Spleen (tissue), 11 donors: ENCODE measurements at regions not wholly inside any gene's neighbourhood (a gene's known extent, or its start where the extent isn't known, plus 50 kb on each side); places are given as distances from the start of the nearest gene placed in this dataset.

Source experiments
- DNase-seq: peaks from one replicate; pipeline ENCODE4 v3.0.0-alpha.2; 2020
- H3K27ac ChIP-seq, 8 donors: fragments of 200-600 bp; sonication (generic) in 7 of 8; 1 replicate in 4 of 8; 2 replicates in 4 of 8; pipeline versions ENCODE4 v1.5.0 to v1.8.0; 2016 to 2021; ENCODE audit warnings: inconsistent platforms in 4 of 8, mild to moderate bottlenecking in 4 of 8, moderate library complexity in 1 of 8
- H3K27me3 ChIP-seq, 7 donors: fragments of 200-600 bp; sonication (generic) in 6 of 7; replicated peaks in 1 of 7; 1 replicate in 4 of 7; 2 replicates in 3 of 7; pipeline versions ENCODE4 v1.5.0 to v1.8.0; 2016 to 2021; ENCODE audit warnings: inconsistent platforms in 3 of 7, mild to moderate bottlenecking in 1 of 7
- H3K36me3 ChIP-seq, 6 donors: fragments of 200-600 bp; sonication (generic) in 5 of 6; 1 replicate in 4 of 6; 2 replicates in 2 of 6; pipeline versions ENCODE4 v1.5.0 to v1.8.0; 2016 to 2021; ENCODE audit warnings: inconsistent platforms in 2 of 6
- H3K4me1 ChIP-seq, 6 donors: fragments of 200-600 bp; sonication (generic) in 5 of 6; 1 replicate in 3 of 6; 2 replicates in 3 of 6; pipeline versions ENCODE4 v1.5.0 to v1.8.0; 2016 to 2021; ENCODE audit warnings: inconsistent platforms in 3 of 6
- H3K4me3 ChIP-seq, 8 donors: fragments of 200-600 bp; sonication (generic) in 7 of 8; 1 replicate in 4 of 8; 2 replicates in 4 of 8; pipeline versions ENCODE4 v1.5.0 to v1.8.0; 2016 to 2021; ENCODE audit warnings: inconsistent platforms in 4 of 8, mild to moderate bottlenecking in 4 of 8, moderate library complexity in 2 of 8
- H3K9me3 ChIP-seq, 8 donors: fragments of 200-600 bp; sonication (generic) in 7 of 8; 1 replicate in 4 of 8; 2 replicates in 4 of 8; pipeline versions ENCODE4 v1.5.0 to v1.8.0; 2016 to 2021; ENCODE audit warnings: inconsistent platforms in 4 of 8
- CTCF ChIP-seq, 11 experiments: fragments of 200-600 bp in 7 of 11; fragments of 450-650 bp in 4 of 11; sonication (generic) in 4 of 11; IDR thresholded peaks in 8 of 11; conservative IDR thresholded peaks in 3 of 11; 1 replicate in 7 of 11; 2 replicates in 4 of 11; pipeline versions ENCODE4 v1.4.0 to v1.8.0; 2016 to 2021; ENCODE audit warnings: antibody characterized with exemption in 11 of 11, inconsistent platforms in 4 of 11, mild to moderate bottlenecking in 1 of 11
- POLR2A ChIP-seq, 3 donors: fragments of 450-650 bp; IDR thresholded peaks; one replicate each; pipeline ENCODE4 v1.5.1; 2017; ENCODE audit warnings: antibody characterized with exemption in 3 of 3, mild to moderate bottlenecking in 1 of 3
- POLR2AphosphoS5 ChIP-seq, 3 donors: sonication (generic); formaldehyde crosslinking; IDR thresholded peaks; one replicate each; pipeline ENCODE4 v1.5.1; 2017; ENCODE audit warnings: antibody characterized with exemption in 3 of 3
- WGBS, 5 donors: extraction: QIAGEN DNeasy Blood & Tissue Kit in 3 of 5; methylation state at CpG; one replicate each; pipeline versions ENCODE4 v1.1.5 to v1.1.7; 2013 to 2018; 5-methylcytosine and 5-hydroxymethylcytosine counted together
- intact Hi-C: fragments of 100-400 bp; cut with DNase I; formaldehyde crosslinking; loops from one replicate; pipeline ENCODE4 v1.15.0; 2023; ENCODE audit warnings: low total_unique reads
- donor health status: healthy with polysubstance abuse.
- donor health status: DM: no; HTN: no; CAD: no; lungs with moderate emphysema.
- donor health status: DM: no; HTN: no; CAD: no.
- donor health status: Bipolar disorder and iron deficiency.
- donor health status: healthy.
- donor health status: DM: no; HTN: no; CAD: no.
- donor health status: DM: yes; HTN: yes; CAD: no.

DNA sequence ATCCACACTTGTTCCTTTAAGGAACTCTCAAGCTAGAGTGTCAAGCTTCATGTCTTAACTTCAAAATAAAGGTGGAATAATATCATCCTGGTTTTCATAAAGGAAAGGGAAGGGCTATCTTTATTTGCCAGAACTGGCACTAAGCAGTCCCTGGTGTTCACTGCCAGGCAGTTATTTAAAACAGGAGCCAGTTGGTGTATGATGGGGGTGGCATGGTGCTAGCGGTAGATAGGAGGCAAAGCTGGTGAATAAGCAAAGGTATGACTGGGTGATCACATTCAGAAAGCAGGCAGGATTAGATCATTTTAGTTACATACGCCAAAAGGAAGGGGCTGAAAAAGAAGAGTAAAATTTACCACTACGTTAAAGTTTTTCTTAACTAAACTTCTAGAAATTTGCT lies 776.3 kb downstream of the BCL11A start:
- no peak for DNase-seq
- H3K27me3 ChIP-seq, result no peaks in the 10 kb centered on the region
- H3K4me1 ChIP-seq, result no peaks in the 10 kb centered on the region
- H3K36me3 ChIP-seq, result no peaks in the 10 kb centered on the region
- TF ChIP-seq POLR2A (IDR thresholded peaks at IDR 0.05) (no peak), CTCF (IDR thresholded peaks at IDR 0.05 in 8 of 11, conservative IDR thresholded peaks at IDR 0.05 in 3 of 11) (no peak), POLR2AphosphoS5 (IDR thresholded peaks at IDR 0.05) (no peak)
- WGBS, 5 donors, result 79 to 96% (median 95%) methylated on average over 3 of the region's 3 CpGs
- intact Hi-C loops, result no loop called here
- H3K27ac ChIP-seq, result no peak overlapping the region
- H3K9me3 ChIP-seq, result no peaks in the 10 kb centered on the region
- no peak overlapping the region for H3K4me3 ChIP-seq

DNA sequence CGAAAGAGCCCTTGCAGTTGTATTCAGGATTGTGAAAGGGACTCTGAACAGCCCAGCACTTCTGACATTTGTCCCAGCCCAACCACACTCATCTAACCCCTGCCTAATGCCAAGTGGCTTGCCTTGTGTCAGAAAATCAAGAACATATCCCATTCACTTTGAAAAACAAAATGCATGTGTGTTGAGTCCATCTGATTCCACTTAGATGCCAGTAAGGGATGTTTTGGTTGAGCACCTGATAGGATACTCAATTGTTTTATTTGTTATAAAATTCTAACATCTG lies 776.8 kb downstream of the BCL11A start:
- TF ChIP-seq CTCF (IDR thresholded peaks at IDR 0.05 in 8 of 11, conservative IDR thresholded peaks at IDR 0.05 in 3 of 11) (no peak), POLR2AphosphoS5 (IDR thresholded peaks at IDR 0.05) (no peak), POLR2A (IDR thresholded peaks at IDR 0.05) (no peak)
- WGBS, 5 donors, result 86 to 100% (median 92%) methylated on average over 1 of the region's 1 CpG
- H3K36me3 ChIP-seq, result no peaks in the 10 kb centered on the region
- no peak overlapping the region for H3K27ac ChIP-seq
- no peak for DNase-seq
- H3K9me3 ChIP-seq, result no peaks in the 10 kb centered on the region
- intact Hi-C loops, result no loop called here
- H3K4me3 ChIP-seq, result no peak overlapping the region
- no peaks in the 10 kb centered on the region for H3K27me3 ChIP-seq
- no peaks in the 10 kb centered on the region for H3K4me1 ChIP-seq

DNA sequence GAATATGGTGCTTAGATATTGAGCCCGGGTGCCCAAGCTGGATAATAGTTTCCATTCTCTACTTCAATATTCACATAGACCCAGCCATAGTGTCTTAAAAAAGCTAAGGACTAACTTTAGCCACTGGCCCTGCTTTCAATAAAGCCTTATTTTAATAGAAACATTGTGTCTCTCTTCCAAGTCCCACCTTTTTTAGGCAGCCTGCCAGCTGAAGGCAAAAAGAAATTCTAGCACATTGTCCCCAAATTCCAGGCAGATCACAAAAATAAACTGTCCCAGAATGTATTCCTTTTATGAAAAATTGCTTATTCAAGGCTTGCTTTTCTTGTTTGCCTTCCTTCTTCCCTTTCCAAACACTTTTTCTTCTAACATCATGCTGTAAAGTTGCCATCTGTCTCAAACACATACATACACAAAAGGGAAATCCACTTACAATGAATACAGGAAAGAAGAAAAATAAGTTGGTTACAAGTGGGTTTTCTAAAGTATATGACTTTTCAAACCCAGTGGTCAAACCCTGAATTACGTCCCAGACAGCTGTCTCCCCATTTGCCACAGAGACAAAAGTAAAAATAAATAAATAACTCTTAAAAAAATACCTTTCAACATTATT lies 778.5 kb downstream of the BCL11A start:
- 76 to 85% (median 80%) methylated on average over 2 of the region's 2 CpGs for WGBS, 5 donors
- DNase-seq, result no peak
- no peaks in the 10 kb centered on the region for H3K4me1 ChIP-seq
- no peak overlapping the region for H3K4me3 ChIP-seq
- H3K9me3 ChIP-seq, result no peaks in the 10 kb centered on the region
- no peaks in the 10 kb centered on the region for H3K36me3 ChIP-seq
- intact Hi-C loops, result no loop called here
- TF ChIP-seq POLR2A (IDR thresholded peaks at IDR 0.05), result no peak
- no peak for TF ChIP-seq CTCF (IDR thresholded peaks at IDR 0.05 in 8 of 11, conservative IDR thresholded peaks at IDR 0.05 in 3 of 11)
- no peak for TF ChIP-seq POLR2AphosphoS5 (IDR thresholded peaks at IDR 0.05)
- H3K27ac ChIP-seq, result no peak overlapping the region
- H3K27me3 ChIP-seq, result no peaks in the 10 kb centered on the region

DNA sequence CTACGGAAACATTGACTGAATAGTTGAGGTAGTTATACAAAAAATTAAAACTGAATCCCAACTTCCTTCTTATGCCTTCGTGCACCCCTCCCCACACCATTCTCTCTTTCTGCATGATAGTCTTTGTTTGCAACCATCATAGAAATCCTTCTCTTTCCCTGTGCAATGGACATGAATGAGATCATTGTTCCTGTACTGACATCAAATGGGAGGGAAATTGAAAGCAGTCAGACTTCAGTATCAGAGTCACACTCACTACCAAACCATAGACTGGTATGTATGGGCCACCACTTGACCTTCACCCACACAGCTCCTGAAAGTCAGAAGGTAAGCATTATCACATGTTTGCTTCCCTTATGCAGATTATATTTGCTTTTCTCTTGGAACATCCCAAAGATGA lies 782.8 kb downstream of the BCL11A start:
- no peaks in the 10 kb centered on the region for H3K4me1 ChIP-seq
- intact Hi-C loops, result no loop called here
- 78 to 92% (median 84%) methylated on average over 2 of the region's 2 CpGs for WGBS, 5 donors
- H3K36me3 ChIP-seq, result no peaks in the 10 kb centered on the region
- TF ChIP-seq CTCF (IDR thresholded peaks at IDR 0.05 in 8 of 11, conservative IDR thresholded peaks at IDR 0.05 in 3 of 11) (no peak), POLR2AphosphoS5 (IDR thresholded peaks at IDR 0.05) (no peak), POLR2A (IDR thresholded peaks at IDR 0.05) (no peak)
- no peaks in the 10 kb centered on the region for H3K27me3 ChIP-seq
- no peak overlapping the region for H3K4me3 ChIP-seq
- no peak overlapping the region for H3K27ac ChIP-seq
- DNase-seq, result no peak
- H3K9me3 ChIP-seq, result no peaks in the 10 kb centered on the region
